GM12892 (cell line): ENCODE measurements at regions not wholly inside any gene's neighbourhood (a gene's known extent, or its start where the extent isn't known, plus 50 kb on each side); places are given as distances from the start of the nearest gene placed in this dataset.

Experiments
- POLR2A ChIP-seq: IDR thresholded peaks from 2 replicates; pipeline ENCODE4 v1.6.1; 2011; ENCODE audit warnings: low read depth, low read length, control low read depth
- POLR2AphosphoS5 ChIP-seq: IDR thresholded peaks from 2 replicates; pipeline ENCODE4 v1.6.1; 2011; ENCODE audit warnings: low read depth, low read length, control low read depth
- TAF1 ChIP-seq: IDR thresholded peaks from 2 replicates; pipeline ENCODE4 v1.6.1; 2011; ENCODE audit warnings: low read depth, mild to moderate bottlenecking, control low read depth, low read length, borderline replicate concordance

DNA sequence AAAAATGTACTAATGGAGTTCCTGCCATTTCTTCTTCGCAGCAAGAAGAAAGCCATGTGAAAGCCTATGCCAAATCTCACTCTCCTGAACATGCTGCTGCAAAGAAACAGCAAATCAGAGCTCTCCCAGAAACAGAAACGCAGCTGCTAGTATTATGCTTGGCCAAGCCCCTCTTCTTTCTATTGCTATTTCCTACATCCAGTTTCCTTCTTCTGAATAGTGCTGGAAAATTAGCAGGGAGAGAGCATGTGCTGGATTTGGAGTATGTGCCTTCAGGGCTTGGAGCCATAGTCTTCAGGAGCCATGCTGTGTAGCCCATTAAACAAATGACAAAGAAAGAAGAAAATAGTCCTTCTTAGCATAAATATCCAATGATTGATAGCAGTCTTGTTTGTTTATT, 852.0 kb upstream of the PHF14 start:
- TF ChIP-seq TAF1: no peak
- no peak for TF ChIP-seq POLR2AphosphoS5
- no peak for TF ChIP-seq POLR2A
